SK-N-SH (cell line): ENCODE measurements at regions not wholly inside any gene's neighbourhood (a gene's known extent, or its start where the extent isn't known, plus 50 kb on each side); places are given as distances from the start of the nearest gene placed in this dataset.

Experiments
- CTCF ChIA-PET: fragments of 300-600, 350-600 bp; formaldehyde crosslinking; extraction: SDS; loops from one replicate; lab custom pipeline; 2021; lab: Yijun Ruan, JAX
- POLR2A ChIA-PET: fragments of 350-600 bp; sonication (Branson Sonifier 250); formaldehyde crosslinking; extraction: SDS; loops from one replicate; lab custom pipeline; 2020; ENCODE audit warnings: antibody characterized with exemption, inconsistent platforms; lab: Yijun Ruan, JAX
- DNase-seq: peaks from one replicate; pipeline ENCODE4 v3.0.0; 2012
- H2AFZ ChIP-seq: fragments of 200-600 bp; sonication (generic); 2 replicates; pipeline ENCODE4 v1.8.1; 2016; ENCODE audit warnings: antibody characterized with exemption, mild to moderate bottlenecking, low read depth
- H3F3A ChIP-seq: fragments of 200-600 bp; sonication (generic); replicated peaks from 2 replicates; pipeline ENCODE3; 2016; ENCODE audit warnings: antibody characterized with exemption, mild to moderate bottlenecking; ENCODE audit not compliant: insufficient read depth
- H3K27ac ChIP-seq, 2 experiments: fragments of 200-500 bp in 1 of 2; fragments of 200-600 bp in 1 of 2; sonication (Bioruptor generic) in 1 of 2; sonication (generic), shearing (Covaris generic) in 1 of 2; 2 replicates each; pipeline versions ENCODE4 v1.5.1 to v1.6.1; 2014 to 2016; ENCODE audit warnings: low read depth in 2 of 2, inconsistent platforms in 1 of 2, low read length in 1 of 2, mild to moderate bottlenecking in 1 of 2, mixed read lengths in 1 of 2
- H3K27me3 ChIP-seq: fragments of 200-600 bp; sonication (generic), shearing (Covaris generic); 2 replicates; pipeline ENCODE4 v1.6.1; 2016; ENCODE audit warnings: mixed run types; ENCODE audit not compliant: insufficient read depth
- H3K36me3 ChIP-seq, 2 experiments: fragments of 200-500 bp in 1 of 2; fragments of 200-600 bp in 1 of 2; sonication (Bioruptor generic) in 1 of 2; sonication (generic) in 1 of 2; replicated peaks in 1 of 2; 2 replicates each; pipeline versions ENCODE3 to v1.5.1; 2014 to 2016; ENCODE audit warnings: low read length in 1 of 2, mild to moderate bottlenecking in 1 of 2; ENCODE audit not compliant: insufficient read depth in 2 of 2, control insufficient read depth in 1 of 2
- H3K4me1 ChIP-seq, 2 experiments: fragments of 200-500 bp in 1 of 2; fragments of 200-600 bp in 1 of 2; sonication (Bioruptor generic) in 1 of 2; sonication (generic), shearing (Covaris generic) in 1 of 2; 2 replicates each; pipeline versions ENCODE4 v1.5.1 to v1.6.1; 2014 to 2016; ENCODE audit warnings: low read depth in 1 of 2, low read length in 1 of 2, mixed run types in 1 of 2; ENCODE audit not compliant: insufficient read depth in 2 of 2, control insufficient read depth in 1 of 2
- H3K4me2 ChIP-seq: fragments of 200-600 bp; sonication (generic), shearing (Covaris generic); 2 replicates; pipeline ENCODE4 v1.6.1; 2017; ENCODE audit warnings: mixed run types
- H3K4me3 ChIP-seq, 2 experiments: fragments of 200-500 bp in 1 of 2; fragments of 200-600 bp in 1 of 2; sonication (Bioruptor generic) in 1 of 2; sonication (generic), shearing (Covaris generic) in 1 of 2; 2 replicates each; pipeline versions ENCODE4 v1.5.1 to v1.8.1; 2014 to 2016; ENCODE audit warnings: low read depth in 2 of 2, inconsistent platforms in 1 of 2, low read length in 1 of 2, mild to moderate bottlenecking in 1 of 2, mixed read lengths in 1 of 2, moderate library complexity in 1 of 2
- H3K79me2 ChIP-seq: fragments of 200-600 bp; sonication (generic); 2 replicates; pipeline ENCODE4 v1.8.1; 2017; ENCODE audit warnings: mild to moderate bottlenecking; ENCODE audit not compliant: insufficient read depth
- H3K9ac ChIP-seq: fragments of 200-600 bp; sonication (generic); 2 replicates; pipeline ENCODE4 v1.6.1; 2017; ENCODE audit warnings: mixed run types
- H3K9me2 ChIP-seq: fragments of 200-600 bp; sonication (generic); 2 replicates; pipeline ENCODE4 v1.6.1; 2017; ENCODE audit warnings: mixed run types
- H3K9me3 ChIP-seq: fragments of 200-600 bp; sonication (generic); 2 replicates; pipeline ENCODE4 v1.6.1; 2017; ENCODE audit warnings: mixed run types, mild to moderate bottlenecking, moderate library complexity
- H4K20me1 ChIP-seq: fragments of 200-600 bp; sonication (generic); 2 replicates; pipeline ENCODE4 v1.6.1; 2017; ENCODE audit warnings: mild to moderate bottlenecking, mixed run types; ENCODE audit not compliant: insufficient read depth
- CHD2 ChIP-seq: fragments of 150-350 bp; IDR thresholded peaks from 2 replicates; pipeline ENCODE4 v1.6.1; 2018; ENCODE audit warnings: low read length; ENCODE audit not compliant: partially characterized antibody
- ELF1 ChIP-seq: IDR thresholded peaks from 2 replicates; pipeline ENCODE4 v1.4.0; 2012
- EP300 ChIP-seq, 2 experiments: IDR thresholded peaks; 2 replicates each; pipeline versions ENCODE4 v1.4.0 to v1.6.1; 2012; ENCODE audit warnings: borderline replicate concordance in 1 of 2, low read depth in 1 of 2, low read length in 1 of 2
- EZH2phosphoT487 ChIP-seq: fragments of 200-600 bp; sonication (generic); IDR thresholded peaks from 2 replicates; pipeline ENCODE4 v1.6.1; 2017; ENCODE audit warnings: low read depth, mixed run types, mild to moderate bottlenecking, antibody characterized with exemption, moderate library complexity, borderline replicate concordance
- FOXJ3 ChIP-seq: sonication (generic); formaldehyde crosslinking; IDR thresholded peaks from 2 replicates; pipeline ENCODE4 v1.5.1; 2020; ENCODE audit warnings: mild to moderate bottlenecking, missing genetic modification reagents
- GABPA ChIP-seq: IDR thresholded peaks from 2 replicates; pipeline ENCODE4 v1.4.0; 2012; ENCODE audit warnings: low read depth, mild to moderate bottlenecking
- GATA2 ChIP-seq: sonication (generic); formaldehyde crosslinking; IDR thresholded peaks from 2 replicates; pipeline ENCODE4 v1.5.0; 2020; ENCODE audit warnings: mild to moderate bottlenecking, missing genetic modification reagents
- MEF2A ChIP-seq: IDR thresholded peaks from 2 replicates; pipeline ENCODE4 v1.4.0; 2012; ENCODE audit warnings: low read depth, borderline replicate concordance
- NRF1 ChIP-seq: IDR thresholded peaks from 2 replicates; pipeline ENCODE4 v1.6.1; 2012; ENCODE audit warnings: low read depth, mild to moderate bottlenecking, low read length
- POLR2AphosphoS5 ChIP-seq: IDR thresholded peaks from 2 replicates; pipeline ENCODE4 v1.6.1; 2012; ENCODE audit warnings: low read depth, low read length
- RAD21 ChIP-seq: IDR thresholded peaks from 2 replicates; pipeline ENCODE4 v1.6.1; 2012; ENCODE audit warnings: mild to moderate bottlenecking, low read length
- RCOR1 ChIP-seq: fragments of 150-350 bp; IDR thresholded peaks from 2 replicates; pipeline ENCODE4 v1.6.1; 2017; ENCODE audit warnings: antibody characterized with exemption, low read length
- RFX5 ChIP-seq: IDR thresholded peaks from 2 replicates; pipeline ENCODE4 v1.6.1; 2012; ENCODE audit warnings: mild to moderate bottlenecking, improper control_type of control experiment, low read length
- SMC3 ChIP-seq: IDR thresholded peaks from 2 replicates; pipeline ENCODE4 v1.6.1; 2012; ENCODE audit warnings: low read depth, low read length, improper control_type of control experiment
- TAF1 ChIP-seq: IDR thresholded peaks from 2 replicates; pipeline ENCODE4 v1.6.1; 2012; ENCODE audit warnings: low read depth, mild to moderate bottlenecking, low read length, moderate library complexity, borderline replicate concordance
- WGBS: methylation state at CpG from one replicate; pipeline ENCODE4 v1.1.6; 2017; ENCODE audit warnings: low lambda C conversion rate; 5-methylcytosine and 5-hydroxymethylcytosine counted together
- TF ChIP-seq, protein P1 (sequence below): IDR thresholded peaks from 2 replicates; pipeline ENCODE4 v1.6.1; 2012; ENCODE audit warnings: mild to moderate bottlenecking, low read depth, low read length, moderate library complexity
- TF ChIP-seq, protein P2 (sequence below): fragments of 150-350 bp; IDR thresholded peaks from 2 replicates; pipeline ENCODE4 v1.6.1; 2017; ENCODE audit warnings: antibody characterized with exemption, low read length, low read depth, borderline replicate concordance
- TF ChIP-seq, protein P3 (sequence below): IDR thresholded peaks from 2 replicates; pipeline ENCODE4 v1.4.0; 2012; ENCODE audit warnings: low read depth, borderline replicate concordance
- TF ChIP-seq, protein P4 (sequence below): IDR thresholded peaks from 2 replicates; pipeline ENCODE4 v1.4.0; 2012; ENCODE audit warnings: low read depth

DNA sequence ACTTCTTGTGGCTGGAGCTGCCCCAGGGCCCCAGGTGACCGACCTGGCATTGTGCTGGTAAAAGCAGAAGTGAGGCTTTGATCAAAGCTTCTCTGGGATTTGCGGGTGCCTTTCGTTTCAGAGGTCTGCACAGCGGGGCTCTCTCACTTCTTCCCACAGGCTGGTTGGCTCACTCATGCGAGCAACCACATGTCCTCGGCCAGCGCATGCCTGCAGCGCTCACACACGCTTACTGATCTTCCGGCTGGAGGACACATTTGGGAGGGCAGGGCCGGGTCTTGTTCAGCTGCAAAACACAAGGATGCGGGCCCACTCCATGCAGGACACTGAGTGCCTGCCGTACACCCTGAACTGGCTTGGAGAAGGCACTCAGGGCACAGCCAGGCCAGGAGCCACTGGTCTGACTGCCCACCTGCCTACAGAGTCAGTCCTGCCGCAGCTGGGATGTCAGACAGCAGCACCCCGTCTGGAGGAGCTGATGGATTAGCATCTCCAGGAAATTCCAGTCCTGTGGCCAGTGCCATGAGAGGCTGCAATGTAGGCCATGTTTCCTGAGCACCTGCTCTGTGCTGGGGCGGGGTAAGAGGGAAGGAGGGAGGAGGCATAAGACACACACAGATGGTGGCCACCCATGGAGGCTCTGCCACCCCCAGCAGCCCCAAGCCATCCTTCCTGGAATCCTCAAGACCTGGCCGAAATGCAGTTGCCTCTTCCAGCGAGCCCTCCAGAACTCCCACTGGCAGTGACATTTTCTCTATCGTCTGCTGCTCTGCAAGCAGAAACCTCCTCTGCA is 1383.2 kb downstream of the BRD1 start:
- POLR2A ChIA-PET: no interaction called here
- Histone ChIP-seq H3K9ac (no peak overlapping the region), H4K20me1 (no peaks in the 10 kb centered on the region), H3K79me2 (no peaks in the 10 kb centered on the region), H3K4me3 (no peak overlapping the region), H3K27ac (no peak overlapping the region), H2AFZ (no peak overlapping the region), H3K36me3 (no peaks in the 10 kb centered on the region), H3F3A (no peaks in the 10 kb centered on the region), H3K4me1 (no peaks in the 10 kb centered on the region), H3K4me2 (no peak overlapping the region), H3K27me3 (no peaks in the 10 kb centered on the region; the same call in 1 of the 2 replicates), H3K9me2 (no peaks in the 10 kb centered on the region), H3K9me3 (no peaks in the 10 kb centered on the region)
- TF ChIP-seq RAD21 (no peak), EP300 (IDR thresholded peaks at IDR 0.05; ENCODE audit: borderline replicate concordance in 1 of 2, low read depth in 1 of 2, low read length in 1 of 2) (no peak), RFX5 (no peak), TAF1 (no peak), POLR2AphosphoS5 (no peak), MEF2A (no peak), CHD2 (no peak), GABPA (no peak), GATA2 (CRISPR knock-in tag) (no peak), RCOR1 (no peak), EZH2phosphoT487 (no peak), ELF1 (no peak), NRF1 (no peak), SMC3 (no peak), FOXJ3 (no peak)
- TF ChIP-seq, protein P1, sequence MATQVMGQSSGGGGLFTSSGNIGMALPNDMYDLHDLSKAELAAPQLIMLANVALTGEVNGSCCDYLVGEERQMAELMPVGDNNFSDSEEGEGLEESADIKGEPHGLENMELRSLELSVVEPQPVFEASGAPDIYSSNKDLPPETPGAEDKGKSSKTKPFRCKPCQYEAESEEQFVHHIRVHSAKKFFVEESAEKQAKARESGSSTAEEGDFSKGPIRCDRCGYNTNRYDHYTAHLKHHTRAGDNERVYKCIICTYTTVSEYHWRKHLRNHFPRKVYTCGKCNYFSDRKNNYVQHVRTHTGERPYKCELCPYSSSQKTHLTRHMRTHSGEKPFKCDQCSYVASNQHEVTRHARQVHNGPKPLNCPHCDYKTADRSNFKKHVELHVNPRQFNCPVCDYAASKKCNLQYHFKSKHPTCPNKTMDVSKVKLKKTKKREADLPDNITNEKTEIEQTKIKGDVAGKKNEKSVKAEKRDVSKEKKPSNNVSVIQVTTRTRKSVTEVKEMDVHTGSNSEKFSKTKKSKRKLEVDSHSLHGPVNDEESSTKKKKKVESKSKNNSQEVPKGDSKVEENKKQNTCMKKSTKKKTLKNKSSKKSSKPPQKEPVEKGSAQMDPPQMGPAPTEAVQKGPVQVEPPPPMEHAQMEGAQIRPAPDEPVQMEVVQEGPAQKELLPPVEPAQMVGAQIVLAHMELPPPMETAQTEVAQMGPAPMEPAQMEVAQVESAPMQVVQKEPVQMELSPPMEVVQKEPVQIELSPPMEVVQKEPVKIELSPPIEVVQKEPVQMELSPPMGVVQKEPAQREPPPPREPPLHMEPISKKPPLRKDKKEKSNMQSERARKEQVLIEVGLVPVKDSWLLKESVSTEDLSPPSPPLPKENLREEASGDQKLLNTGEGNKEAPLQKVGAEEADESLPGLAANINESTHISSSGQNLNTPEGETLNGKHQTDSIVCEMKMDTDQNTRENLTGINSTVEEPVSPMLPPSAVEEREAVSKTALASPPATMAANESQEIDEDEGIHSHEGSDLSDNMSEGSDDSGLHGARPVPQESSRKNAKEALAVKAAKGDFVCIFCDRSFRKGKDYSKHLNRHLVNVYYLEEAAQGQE: no peak
- TF ChIP-seq, protein P2, sequence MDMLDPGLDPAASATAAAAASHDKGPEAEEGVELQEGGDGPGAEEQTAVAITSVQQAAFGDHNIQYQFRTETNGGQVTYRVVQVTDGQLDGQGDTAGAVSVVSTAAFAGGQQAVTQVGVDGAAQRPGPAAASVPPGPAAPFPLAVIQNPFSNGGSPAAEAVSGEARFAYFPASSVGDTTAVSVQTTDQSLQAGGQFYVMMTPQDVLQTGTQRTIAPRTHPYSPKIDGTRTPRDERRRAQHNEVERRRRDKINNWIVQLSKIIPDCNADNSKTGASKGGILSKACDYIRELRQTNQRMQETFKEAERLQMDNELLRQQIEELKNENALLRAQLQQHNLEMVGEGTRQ: no peak
- TF ChIP-seq, protein P3, sequence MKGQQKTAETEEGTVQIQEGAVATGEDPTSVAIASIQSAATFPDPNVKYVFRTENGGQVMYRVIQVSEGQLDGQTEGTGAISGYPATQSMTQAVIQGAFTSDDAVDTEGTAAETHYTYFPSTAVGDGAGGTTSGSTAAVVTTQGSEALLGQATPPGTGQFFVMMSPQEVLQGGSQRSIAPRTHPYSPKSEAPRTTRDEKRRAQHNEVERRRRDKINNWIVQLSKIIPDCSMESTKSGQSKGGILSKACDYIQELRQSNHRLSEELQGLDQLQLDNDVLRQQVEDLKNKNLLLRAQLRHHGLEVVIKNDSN: no peak
- TF ChIP-seq, protein P4, sequence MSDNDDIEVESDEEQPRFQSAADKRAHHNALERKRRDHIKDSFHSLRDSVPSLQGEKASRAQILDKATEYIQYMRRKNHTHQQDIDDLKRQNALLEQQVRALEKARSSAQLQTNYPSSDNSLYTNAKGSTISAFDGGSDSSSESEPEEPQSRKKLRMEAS: no peak
- CTCF ChIA-PET: interaction anchor here (0.5 kb wide), 1 partner anchor 690 kb away, joined by 3 read pairs; no protein-coding TSS in a partner anchor
- no peak for DNase-seq
- WGBS: 51% methylated on average over 7 of the region's 19 CpGs
